Naive thymus-derived CD8-positive, alpha-beta T cell (primary cell): ENCODE measurements at regions not wholly inside any gene's neighbourhood (a gene's known extent, or its start where the extent isn't known, plus 50 kb on each side); places are given as distances from the start of the nearest gene placed in this dataset.
"Not testable (repeated sequence)": the region's sequence is repeated elsewhere in the genome, so short reads cannot be mapped to it uniquely, and the experiment has no call there.

Experiments
- ATAC-seq, 2 donors: fragments of 150-1000 bp; cut with Tn5 transposase in 1 of 2; sonication (Bioruptor Pico), chemical (Tn5 transposase) in 1 of 2; 1 replicate in 1 of 2; 2 replicates in 1 of 2; pipeline ENCODE4 v1.10.0; 2021; ENCODE audit warnings: mild to moderate bottlenecking in 2 of 2, moderate library complexity in 2 of 2
- POLR2A ChIA-PET: fragments of 350-600 bp; sonication (Branson Sonifier 250); formaldehyde crosslinking; loops from one replicate; lab custom pipeline; 2021; ENCODE audit warnings: antibody characterized with exemption; lab: Charles Lee
- DNase-seq, 10 donors: peaks; one replicate each; pipeline versions ENCODE4 v3.0.0 to v3.0.0-alpha.2; 2020 to 2022
- H3K27ac Mint-ChIP-seq, 10 donors: one replicate each; pipeline ENCODE4 v1.8.0; 2020 to 2022; ENCODE audit warnings: mild to moderate bottlenecking in 10 of 10, mixed read lengths in 10 of 10, moderate library complexity in 4 of 10, inconsistent platforms in 1 of 10
- H3K27me3 Mint-ChIP-seq, 5 donors: one replicate each; pipeline ENCODE4 v1.8.0; 2021 to 2022; ENCODE audit warnings: mixed read lengths in 5 of 5
- H3K36me3 Mint-ChIP-seq, 3 donors: one replicate each; pipeline ENCODE4 v1.8.0; 2020 to 2022; ENCODE audit warnings: mixed read lengths in 3 of 3, mild to moderate bottlenecking in 2 of 3, inconsistent platforms in 1 of 3
- H3K4me1 Mint-ChIP-seq, 4 donors: one replicate each; pipeline ENCODE4 v1.8.0; 2021 to 2022; ENCODE audit warnings: mixed read lengths in 4 of 4
- H3K4me3 Mint-ChIP-seq, 10 donors: one replicate each; pipeline ENCODE4 v1.8.0; 2020 to 2022; ENCODE audit warnings: mild to moderate bottlenecking in 10 of 10, mixed read lengths in 10 of 10, moderate library complexity in 6 of 10, inconsistent platforms in 1 of 10
- H3K9me3 Mint-ChIP-seq, 9 donors: one replicate each; pipeline ENCODE4 v1.8.0; 2020 to 2022; ENCODE audit warnings: mixed read lengths in 9 of 9, mild to moderate bottlenecking in 3 of 9, inconsistent platforms in 1 of 9, moderate library complexity in 1 of 9

DNA sequence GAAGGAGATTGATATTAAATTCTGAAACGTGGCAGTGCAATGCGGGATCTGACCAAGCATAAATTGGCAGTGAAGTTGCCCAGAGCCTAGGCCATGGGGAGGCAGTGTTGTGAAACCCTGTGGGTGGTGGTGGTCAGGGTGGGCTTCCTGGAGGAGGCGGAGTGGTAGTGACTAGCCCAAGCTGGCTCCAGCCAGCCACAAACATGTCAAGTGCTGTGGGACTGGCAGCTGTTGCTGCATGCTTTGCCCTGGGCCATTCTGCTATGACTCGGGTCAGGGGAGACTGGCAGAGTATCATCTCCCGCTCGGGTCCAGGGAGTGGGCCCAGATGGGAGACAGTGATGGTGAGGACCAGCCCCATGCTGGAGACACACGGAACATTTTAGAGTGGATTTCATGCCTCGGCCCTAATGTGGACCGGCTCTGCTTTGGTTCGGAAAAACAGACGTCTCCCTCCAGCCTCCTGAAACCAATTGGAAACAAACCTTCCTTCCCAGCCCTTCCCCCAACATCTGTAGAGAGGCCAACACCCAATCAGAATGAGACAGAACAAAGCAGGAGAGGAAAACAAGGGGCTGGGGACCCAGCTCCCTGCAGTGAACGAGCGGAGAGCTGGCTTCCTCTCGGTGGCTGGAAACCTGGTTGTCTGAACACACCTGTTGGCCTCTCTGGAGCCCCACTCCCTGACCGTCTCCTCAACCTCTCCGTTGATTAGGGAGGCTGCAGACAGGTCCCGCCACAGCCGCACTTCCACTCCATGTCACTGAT is 58.2 kb downstream of the TMEM270 start:
- Mint-ChIP-seq H3K4me1 (no peaks in the 10 kb centered on the region), H3K36me3 (no peaks in the 10 kb centered on the region), H3K27ac (no peak overlapping the region), H3K27me3 (peaks cover 1 to 22% (median 17%) of the 10 kb centered on the region in 5 donors), H3K4me3 (no peak overlapping the region), H3K9me3 (no peaks in the 10 kb centered on the region)
- DNase-seq = no peak
- POLR2A ChIA-PET = no interaction called here
- no peak for ATAC-seq

DNA sequence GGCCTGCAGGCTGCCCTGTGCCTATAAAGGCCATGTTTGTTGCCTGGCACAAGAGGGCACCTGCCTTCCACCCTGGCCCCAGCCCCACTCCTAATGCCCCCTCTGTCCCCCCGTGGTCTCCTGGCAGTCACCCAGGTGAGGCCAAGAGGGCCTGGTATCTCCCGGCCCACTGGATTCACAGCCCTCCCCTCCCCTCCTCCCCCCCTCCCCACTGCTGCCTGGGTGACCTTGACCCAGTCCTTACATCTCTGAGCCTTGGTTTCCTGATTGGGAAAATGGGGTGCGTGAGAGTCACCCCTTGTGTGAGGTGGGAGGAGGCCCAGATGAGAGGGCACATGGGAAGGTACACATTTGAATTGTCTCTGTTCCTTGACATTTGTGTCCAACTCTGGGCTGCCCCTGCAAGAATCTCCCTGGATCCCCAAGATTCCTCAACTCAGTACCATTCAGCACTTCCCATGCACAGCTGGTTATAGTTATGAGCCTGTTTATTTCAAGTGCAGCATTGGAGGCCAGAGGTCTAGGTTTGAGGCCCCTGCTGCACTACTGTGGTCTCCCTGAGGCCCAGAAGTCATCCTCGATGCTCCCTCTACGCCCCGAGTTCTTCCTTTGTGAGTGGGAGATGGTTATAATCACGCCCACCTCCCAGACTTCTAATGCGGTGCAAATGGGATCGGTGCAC is 58.9 kb downstream of the TMEM270 start:
- DNase-seq (no peak), ATAC-seq (no peak)
- Mint-ChIP-seq H3K9me3 (no peaks in the 10 kb centered on the region), H3K27me3 (peaks cover 1 to 21% (median 18%) of the 10 kb centered on the region in 5 donors), H3K27ac (no peak overlapping the region), H3K4me1 (no peaks in the 10 kb centered on the region), H3K4me3 (no peak overlapping the region), H3K36me3 (no peaks in the 10 kb centered on the region)
- POLR2A ChIA-PET = no interaction called here

DNA sequence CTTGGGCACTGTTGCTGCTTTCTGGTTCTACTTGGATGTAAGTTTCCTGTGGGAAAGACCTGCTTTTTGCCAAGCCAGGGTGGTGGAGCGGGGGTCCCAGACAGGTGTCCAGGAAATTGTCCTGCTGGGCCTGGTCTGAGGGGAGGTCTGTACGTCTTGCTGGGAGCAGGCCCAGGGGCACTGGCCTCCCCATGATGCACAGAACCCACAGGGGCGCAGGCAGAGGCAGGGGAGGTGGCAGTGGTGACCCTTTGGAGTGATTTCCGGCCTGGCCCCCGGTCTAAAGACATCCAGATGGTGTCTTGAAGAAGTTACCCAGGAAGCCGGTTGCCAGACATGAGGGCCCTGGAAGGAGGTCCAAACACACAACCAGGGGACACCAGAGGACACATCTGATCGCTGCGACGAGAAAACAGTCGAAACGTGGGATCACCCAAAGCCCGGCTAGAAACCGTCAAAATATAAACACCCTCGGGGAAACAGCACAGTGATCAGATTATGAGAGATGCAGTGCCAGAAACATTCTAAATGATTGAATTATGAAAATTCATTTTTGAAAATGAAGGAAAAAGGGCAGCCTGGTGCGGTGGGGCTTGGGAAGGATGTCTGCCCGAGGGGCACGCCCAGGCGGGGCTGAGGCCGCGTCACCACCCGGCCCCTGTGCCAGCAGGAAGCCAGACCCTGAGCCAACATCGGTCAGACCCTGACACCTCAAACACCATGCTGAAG is 59.6 kb downstream of the TMEM270 start:
- H3K36me3 Mint-ChIP-seq = no peaks in the 10 kb centered on the region

DNA sequence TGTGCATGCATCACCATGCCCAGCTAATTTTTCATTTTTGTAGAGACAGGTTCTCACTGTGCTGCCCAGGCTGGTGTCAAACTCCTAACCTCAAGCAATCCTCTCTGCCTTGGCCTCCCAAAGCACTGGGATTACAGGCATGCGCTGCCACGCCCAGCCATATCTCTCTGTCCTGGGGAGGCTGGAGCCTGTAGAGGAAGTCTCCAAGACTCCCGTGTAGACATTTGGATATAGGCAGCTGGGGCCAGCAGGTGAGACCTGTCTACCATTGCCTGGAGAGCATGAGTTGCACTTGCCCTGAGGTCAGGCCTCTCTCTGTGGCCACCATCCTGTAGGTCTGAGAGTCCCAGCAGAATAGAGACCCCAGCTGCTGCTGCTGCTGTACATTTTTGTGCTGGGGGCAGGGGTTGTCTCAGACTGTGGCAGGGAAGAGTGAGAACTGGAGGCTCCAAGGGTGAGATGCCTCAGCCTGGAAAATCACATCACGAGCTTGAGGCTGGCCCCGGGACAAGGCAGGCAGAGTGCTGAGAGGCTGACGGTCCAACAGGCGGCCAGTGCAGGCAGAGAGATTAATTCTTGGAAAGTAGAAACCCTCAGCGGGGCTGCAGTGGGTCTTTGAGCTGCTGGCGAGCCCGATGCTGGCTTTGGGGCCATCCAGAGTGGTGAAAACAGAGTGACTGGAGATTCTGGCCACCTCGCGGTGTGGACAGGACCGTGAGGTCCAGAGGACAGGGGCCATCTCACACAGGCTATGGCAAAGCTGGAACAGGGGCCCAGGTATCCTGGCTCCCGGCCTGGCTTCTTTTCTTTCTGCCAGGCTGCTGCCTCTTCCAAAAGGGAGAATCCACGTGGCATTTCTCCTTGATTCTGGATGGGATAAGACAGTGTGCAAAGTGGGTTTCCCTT is 60.9 kb downstream of the TMEM270 start:
- Mint-ChIP-seq H3K36me3 (no peaks in the 10 kb centered on the region), H3K9me3 (no peaks in the 10 kb centered on the region), H3K27me3 (peaks cover 0 to 12% (median 5%) of the 10 kb centered on the region in 5 donors), H3K27ac (no peak overlapping the region), H3K4me1 (no peaks in the 10 kb centered on the region), H3K4me3 (no peak overlapping the region)
- ATAC-seq (no peak), DNase-seq (no peak)
- POLR2A ChIA-PET = interaction anchor here (0.6 kb wide), 1 partner anchor 61 kb away, joined by 3 read pairs; no protein-coding TSS in a partner anchor

More for the DNA sequence above, 59.6 kb downstream of the TMEM270 start:
- no peak for ATAC-seq
- Mint-ChIP-seq H3K27ac (no peak overlapping the region), H3K27me3 (peaks cover 0 to 13% (median 12%) of the 10 kb centered on the region in 5 donors), H3K9me3 (no peaks in the 10 kb centered on the region), H3K4me1 (no peaks in the 10 kb centered on the region), H3K4me3 (no peak overlapping the region)
- POLR2A ChIA-PET = no interaction called here
- no peak for DNase-seq

DNA sequence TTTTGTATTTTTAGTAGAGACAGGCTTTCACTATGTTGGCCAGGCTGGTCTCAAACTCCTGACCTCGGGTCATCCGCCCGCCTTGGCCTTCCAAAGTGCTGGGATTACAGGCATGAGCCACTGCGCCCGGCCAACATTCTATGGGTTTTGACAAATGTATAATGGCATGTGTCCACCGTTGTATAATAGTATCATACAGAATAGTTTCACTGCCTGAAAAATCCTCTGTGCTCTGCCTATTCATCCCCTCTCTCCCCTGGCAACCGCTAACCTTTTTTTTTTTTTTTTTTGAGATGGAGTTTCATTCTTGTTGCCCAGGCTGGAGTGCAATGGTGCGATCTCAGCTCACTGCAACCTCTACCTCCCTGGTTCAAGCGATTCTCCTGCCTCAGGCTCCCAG is 67.7 kb downstream of the TMEM270 start:
- H3K4me3 Mint-ChIP-seq, H3K9me3 Mint-ChIP-seq, ATAC-seq, H3K27ac Mint-ChIP-seq, DNase-seq, H3K4me1 Mint-ChIP-seq, POLR2A ChIA-PET, H3K36me3 Mint-ChIP-seq: not testable (repeated sequence)
- H3K27me3 Mint-ChIP-seq = peaks cover 3 to 21% (median 11%) of the 10 kb centered on the region in 5 donors

DNA sequence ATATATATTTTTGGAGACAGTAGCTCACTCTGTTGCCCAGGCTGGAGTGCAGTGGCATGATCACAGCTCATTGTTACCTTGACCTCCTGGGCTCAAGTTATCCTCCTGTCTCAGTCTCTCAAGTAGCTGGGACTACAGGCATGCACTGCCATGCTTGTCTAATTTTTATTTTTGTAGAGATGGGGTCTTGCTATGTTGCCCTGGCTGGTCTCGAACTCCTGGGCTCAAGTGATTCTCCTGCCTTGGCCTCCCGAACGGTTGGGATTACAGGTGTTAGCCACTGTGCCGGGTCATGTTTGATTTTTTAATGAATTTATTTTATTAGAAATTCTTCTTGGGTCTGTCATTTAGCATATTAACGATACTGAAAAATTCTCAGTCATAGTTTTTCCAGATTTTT is 70.5 kb downstream of the TMEM270 start:
- Mint-ChIP-seq H3K36me3 (no peaks in the 10 kb centered on the region), H3K4me3 (no peak overlapping the region), H3K27me3 (peaks cover 5 to 21% (median 14%) of the 10 kb centered on the region in 5 donors), H3K9me3 (peaks cover 0 to 4% (median 0%) of the 10 kb centered on the region in 9 donors), H3K27ac (no peak overlapping the region), H3K4me1 (no peaks in the 10 kb centered on the region)
- POLR2A ChIA-PET = no interaction called here
- no peak for DNase-seq
- ATAC-seq = no peak

DNA sequence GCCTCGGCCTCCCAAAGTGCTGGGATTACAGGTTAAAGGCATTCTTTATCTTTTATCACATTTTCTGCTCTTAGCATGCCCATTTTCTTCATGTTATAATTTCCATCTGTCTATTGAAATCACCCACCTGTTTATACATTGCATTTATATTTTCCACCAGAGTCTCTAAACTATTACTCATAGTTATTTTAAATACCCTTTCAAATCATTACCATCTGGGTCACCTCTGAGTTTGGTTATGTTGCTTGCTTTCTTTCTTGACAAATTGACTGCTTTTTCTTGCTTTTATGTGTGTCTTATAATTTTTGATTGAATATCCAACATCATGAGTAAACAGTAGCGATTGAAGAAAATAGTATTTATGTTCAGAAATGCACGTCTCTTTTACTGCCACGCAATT is 71.4 kb downstream of the TMEM270 start:
- POLR2A ChIA-PET = no interaction called here
- no peak for ATAC-seq

DNA sequence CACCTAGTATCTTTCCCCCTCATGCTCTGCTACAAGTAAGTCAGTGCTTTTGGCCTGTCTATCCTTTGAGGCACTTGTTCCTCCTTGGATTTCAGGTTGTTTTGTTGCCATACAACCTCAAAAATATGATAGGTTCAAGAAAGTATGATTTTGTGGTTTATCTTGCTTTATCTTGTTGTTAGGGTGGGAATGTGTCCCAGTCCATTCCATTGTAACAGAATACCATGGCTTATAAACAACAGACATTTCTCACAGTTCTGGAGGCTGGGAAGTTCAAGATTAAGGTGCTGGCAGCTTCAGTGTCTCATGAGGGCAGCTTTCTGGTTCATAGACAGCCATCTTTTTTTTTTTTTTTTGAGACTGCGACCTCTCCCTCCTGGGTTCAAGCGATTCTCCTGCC is 72.1 kb downstream of the TMEM270 start:
- H3K9me3 Mint-ChIP-seq = peaks cover 0 to 4% (median 0%) of the 10 kb centered on the region in 9 donors
- H3K27ac Mint-ChIP-seq = no peak overlapping the region
- H3K36me3 Mint-ChIP-seq = no peaks in the 10 kb centered on the region
- H3K4me1 Mint-ChIP-seq = no peaks in the 10 kb centered on the region
- peaks cover 3 to 20% (median 12%) of the 10 kb centered on the region in 5 donors for H3K27me3 Mint-ChIP-seq
- DNase-seq = no peak
- ATAC-seq = no peak
- H3K4me3 Mint-ChIP-seq = no peak overlapping the region
- POLR2A ChIA-PET = no interaction called here

More for the DNA sequence above, 71.4 kb downstream of the TMEM270 start:
- Mint-ChIP-seq H3K4me3 (no peak overlapping the region), H3K9me3 (peaks cover 0 to 4% (median 0%) of the 10 kb centered on the region in 9 donors), H3K36me3 (no peaks in the 10 kb centered on the region), H3K27me3 (peaks cover 5 to 21% (median 12%) of the 10 kb centered on the region in 5 donors), H3K27ac (no peak overlapping the region), H3K4me1 (no peaks in the 10 kb centered on the region)
- no peak for DNase-seq

DNA sequence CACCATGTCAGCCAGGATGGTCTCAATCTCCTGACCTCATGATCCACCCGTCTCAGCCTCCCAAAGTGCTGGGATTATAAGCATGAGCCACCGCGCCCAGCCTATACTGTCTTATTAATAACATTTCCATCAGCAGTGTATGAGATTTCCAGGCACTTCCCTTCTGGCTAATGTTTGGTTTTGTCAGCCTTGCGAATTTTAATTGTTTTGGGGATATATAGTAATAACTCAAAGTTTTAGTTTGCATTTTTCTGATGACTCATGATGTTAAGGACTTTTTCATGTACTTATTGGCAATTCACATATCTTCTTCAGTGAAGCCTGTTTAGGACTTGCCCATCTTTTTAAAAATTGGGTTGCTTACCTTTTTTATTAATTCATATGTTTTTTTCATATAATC is 76.0 kb downstream of the TMEM270 start:
- ATAC-seq (no peak), DNase-seq (no peak)
- POLR2A ChIA-PET = no interaction called here
- no peak overlapping the region for H3K27ac Mint-ChIP-seq
- H3K4me3 Mint-ChIP-seq = no peak overlapping the region
- H3K4me1 Mint-ChIP-seq = no peaks in the 10 kb centered on the region
- H3K9me3 Mint-ChIP-seq = peaks cover 5 to 29% (median 16%) of the 10 kb centered on the region in 9 donors
- peaks cover 3 to 26% (median 8%) of the 10 kb centered on the region in 5 donors for H3K27me3 Mint-ChIP-seq
- peaks cover 0 to 17% (median 9%) of the 10 kb centered on the region in 3 donors for H3K36me3 Mint-ChIP-seq

DNA sequence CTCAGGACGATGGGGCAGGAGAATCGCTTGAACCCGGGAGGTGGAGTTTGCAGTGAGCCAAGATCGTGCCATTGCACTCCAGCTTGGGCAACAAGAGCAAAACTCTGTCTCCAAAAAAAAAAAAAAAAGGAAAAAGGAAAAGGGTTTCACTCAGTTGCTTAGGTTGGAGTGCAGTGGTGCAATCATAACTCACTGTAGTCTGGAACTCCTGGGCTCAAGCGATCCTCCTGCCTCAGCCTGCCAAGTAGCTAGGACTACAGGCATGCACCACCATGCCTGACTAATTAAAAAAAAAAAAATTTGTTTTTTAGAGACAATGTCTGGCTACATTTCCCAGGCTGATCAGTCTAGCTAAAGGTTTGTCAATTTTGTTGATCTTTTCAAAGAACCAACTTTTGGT is 76.7 kb downstream of the TMEM270 start:
- H3K9me3 Mint-ChIP-seq = peaks cover 5 to 32% (median 17%) of the 10 kb centered on the region in 9 donors
- H3K4me3 Mint-ChIP-seq, H3K4me1 Mint-ChIP-seq, POLR2A ChIA-PET, H3K27ac Mint-ChIP-seq, DNase-seq, ATAC-seq: not testable (repeated sequence)
- H3K27me3 Mint-ChIP-seq = peaks cover 2 to 23% (median 3%) of the 10 kb centered on the region in 5 donors
- H3K36me3 Mint-ChIP-seq = peaks cover 0 to 17% (median 9%) of the 10 kb centered on the region in 3 donors

DNA sequence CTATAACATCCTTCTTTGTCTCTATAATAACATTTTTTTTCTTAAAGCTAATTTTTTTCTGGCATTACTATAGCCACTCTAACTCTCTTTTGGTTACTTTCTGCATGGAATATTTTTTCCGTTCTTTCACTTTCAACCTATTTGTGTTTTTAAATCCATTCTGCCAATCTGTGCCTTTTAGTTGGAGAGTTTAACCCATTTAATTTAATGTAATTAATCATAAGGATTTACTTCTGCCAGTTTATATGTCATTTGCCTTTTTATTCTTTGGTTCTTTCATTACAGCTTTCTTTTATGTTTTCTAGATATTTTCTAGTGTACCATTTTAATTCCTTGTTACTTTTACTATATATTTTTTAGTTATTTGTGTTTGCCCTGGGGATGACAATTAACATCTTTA is 78.6 kb downstream of the TMEM270 start:
- Mint-ChIP-seq H3K9me3 (peaks cover 5 to 34% (median 20%) of the 10 kb centered on the region in 9 donors), H3K27ac (no peak overlapping the region), H3K4me1 (no peaks in the 10 kb centered on the region), H3K36me3 (peaks cover 0 to 17% (median 9%) of the 10 kb centered on the region in 3 donors), H3K4me3 (no peak overlapping the region), H3K27me3 (peaks cover 0 to 20% (median 4%) of the 10 kb centered on the region in 5 donors)
- ATAC-seq (no peak), DNase-seq (no peak)
- POLR2A ChIA-PET = no interaction called here

DNA sequence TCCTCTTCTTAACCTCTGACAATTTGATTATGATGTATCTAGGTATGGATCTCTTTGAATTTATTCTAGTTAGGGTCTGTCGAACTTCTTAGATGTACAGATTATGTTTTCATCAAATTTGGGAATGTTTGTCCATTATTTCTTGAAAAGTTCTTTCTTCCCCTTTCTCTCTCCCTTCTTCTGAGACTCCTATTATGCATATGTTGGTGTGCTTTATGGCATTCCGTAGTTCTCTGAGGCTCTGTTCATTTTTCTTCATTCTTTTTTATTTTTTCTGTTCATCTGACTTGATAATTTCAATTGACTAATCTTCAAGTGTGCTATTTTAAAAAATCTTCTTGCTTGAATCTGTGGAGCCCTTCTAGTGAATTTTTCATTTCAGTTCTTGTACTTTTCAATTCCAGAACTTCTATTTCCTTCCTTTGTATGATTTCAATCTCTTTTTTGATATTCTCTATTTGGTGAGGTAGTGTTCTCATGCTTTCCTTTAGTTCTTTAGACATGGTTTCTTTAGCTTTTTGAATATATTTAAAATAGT is 79.8 kb downstream of the TMEM270 start:
- Mint-ChIP-seq H3K27ac (no peak overlapping the region), H3K4me1 (no peaks in the 10 kb centered on the region), H3K36me3 (peaks cover 0 to 23% (median 10%) of the 10 kb centered on the region in 3 donors), H3K4me3 (no peak overlapping the region), H3K9me3 (peaks cover 12 to 47% (median 23%) of the 10 kb centered on the region in 9 donors), H3K27me3 (peaks cover 0 to 17% (median 4%) of the 10 kb centered on the region in 5 donors)
- no peak for ATAC-seq
- no peak for DNase-seq
- POLR2A ChIA-PET = no interaction called here
